Spleen (tissue), 11 donors: ENCODE measurements at regions not wholly inside any gene's neighbourhood (a gene's known extent, or its start where the extent isn't known, plus 50 kb on each side); places are given as distances from the start of the nearest gene placed in this dataset.

Source experiments
- DNase-seq: peaks from one replicate; pipeline ENCODE4 v3.0.0-alpha.2; 2020
- H3K27ac ChIP-seq, 8 donors: fragments of 200-600 bp; sonication (generic) in 7 of 8; 1 replicate in 4 of 8; 2 replicates in 4 of 8; pipeline versions ENCODE4 v1.5.0 to v1.8.0; 2016 to 2021; ENCODE audit warnings: inconsistent platforms in 4 of 8, mild to moderate bottlenecking in 4 of 8, moderate library complexity in 1 of 8
- H3K27me3 ChIP-seq, 7 donors: fragments of 200-600 bp; sonication (generic) in 6 of 7; replicated peaks in 1 of 7; 1 replicate in 4 of 7; 2 replicates in 3 of 7; pipeline versions ENCODE4 v1.5.0 to v1.8.0; 2016 to 2021; ENCODE audit warnings: inconsistent platforms in 3 of 7, mild to moderate bottlenecking in 1 of 7
- H3K36me3 ChIP-seq, 6 donors: fragments of 200-600 bp; sonication (generic) in 5 of 6; 1 replicate in 4 of 6; 2 replicates in 2 of 6; pipeline versions ENCODE4 v1.5.0 to v1.8.0; 2016 to 2021; ENCODE audit warnings: inconsistent platforms in 2 of 6
- H3K4me1 ChIP-seq, 6 donors: fragments of 200-600 bp; sonication (generic) in 5 of 6; 1 replicate in 3 of 6; 2 replicates in 3 of 6; pipeline versions ENCODE4 v1.5.0 to v1.8.0; 2016 to 2021; ENCODE audit warnings: inconsistent platforms in 3 of 6
- H3K4me3 ChIP-seq, 8 donors: fragments of 200-600 bp; sonication (generic) in 7 of 8; 1 replicate in 4 of 8; 2 replicates in 4 of 8; pipeline versions ENCODE4 v1.5.0 to v1.8.0; 2016 to 2021; ENCODE audit warnings: inconsistent platforms in 4 of 8, mild to moderate bottlenecking in 4 of 8, moderate library complexity in 2 of 8
- H3K9me3 ChIP-seq, 8 donors: fragments of 200-600 bp; sonication (generic) in 7 of 8; 1 replicate in 4 of 8; 2 replicates in 4 of 8; pipeline versions ENCODE4 v1.5.0 to v1.8.0; 2016 to 2021; ENCODE audit warnings: inconsistent platforms in 4 of 8
- POLR2A ChIP-seq, 3 donors: fragments of 450-650 bp; IDR thresholded peaks; one replicate each; pipeline ENCODE4 v1.5.1; 2017; ENCODE audit warnings: antibody characterized with exemption in 3 of 3, mild to moderate bottlenecking in 1 of 3
- POLR2AphosphoS5 ChIP-seq, 3 donors: sonication (generic); formaldehyde crosslinking; IDR thresholded peaks; one replicate each; pipeline ENCODE4 v1.5.1; 2017; ENCODE audit warnings: antibody characterized with exemption in 3 of 3
- WGBS, 5 donors: extraction: QIAGEN DNeasy Blood & Tissue Kit in 3 of 5; methylation state at CpG; one replicate each; pipeline versions ENCODE4 v1.1.5 to v1.1.7; 2013 to 2018; 5-methylcytosine and 5-hydroxymethylcytosine counted together
- intact Hi-C: fragments of 100-400 bp; cut with DNase I; formaldehyde crosslinking; loops from one replicate; pipeline ENCODE4 v1.15.0; 2023; ENCODE audit warnings: low total_unique reads
- TF ChIP-seq, protein P1 (sequence below), 11 experiments: fragments of 200-600 bp in 7 of 11; fragments of 450-650 bp in 4 of 11; sonication (generic) in 4 of 11; IDR thresholded peaks in 8 of 11; conservative IDR thresholded peaks in 3 of 11; 1 replicate in 7 of 11; 2 replicates in 4 of 11; pipeline versions ENCODE4 v1.4.0 to v1.8.0; 2016 to 2021; ENCODE audit warnings: antibody characterized with exemption in 11 of 11, inconsistent platforms in 4 of 11, mild to moderate bottlenecking in 1 of 11
- donor health status: healthy with polysubstance abuse.
- donor health status: DM: no; HTN: no; CAD: no; lungs with moderate emphysema.
- donor health status: DM: no; HTN: no; CAD: no.
- donor health status: Bipolar disorder and iron deficiency.
- donor health status: healthy.
- donor health status: DM: no; HTN: no; CAD: no.
- donor health status: DM: yes; HTN: yes; CAD: no.

DNA sequence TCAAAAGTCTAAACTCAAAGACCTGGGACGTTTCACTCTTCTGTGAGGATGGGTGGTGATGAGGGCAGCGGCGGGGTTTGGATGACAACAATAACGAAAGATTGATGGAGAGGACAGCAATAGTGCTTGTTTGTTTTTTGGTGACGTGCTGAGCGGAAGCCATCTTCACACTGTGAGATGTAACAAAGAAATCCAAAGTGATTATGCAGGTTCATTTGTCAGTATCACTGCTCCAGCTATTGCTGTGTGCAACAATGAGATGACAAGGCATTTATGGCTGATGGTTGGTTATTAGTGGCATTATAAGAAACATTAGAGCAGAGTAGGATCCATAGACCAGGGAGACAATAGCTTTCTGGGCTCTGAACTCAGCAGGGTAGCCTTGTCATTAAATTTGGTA, 306.7 kb downstream of the RNF144B start:
- H3K27me3 ChIP-seq, result no peaks in the 10 kb centered on the region
- no peaks in the 10 kb centered on the region for H3K36me3 ChIP-seq
- no peak for DNase-seq
- H3K27ac ChIP-seq, result no peak overlapping the region
- H3K9me3 ChIP-seq, result no peaks in the 10 kb centered on the region
- no peaks in the 10 kb centered on the region for H3K4me1 ChIP-seq
- no peak for TF ChIP-seq POLR2A (IDR thresholded peaks at IDR 0.05)
- TF ChIP-seq POLR2AphosphoS5 (IDR thresholded peaks at IDR 0.05), result no peak
- TF ChIP-seq, protein P1, sequence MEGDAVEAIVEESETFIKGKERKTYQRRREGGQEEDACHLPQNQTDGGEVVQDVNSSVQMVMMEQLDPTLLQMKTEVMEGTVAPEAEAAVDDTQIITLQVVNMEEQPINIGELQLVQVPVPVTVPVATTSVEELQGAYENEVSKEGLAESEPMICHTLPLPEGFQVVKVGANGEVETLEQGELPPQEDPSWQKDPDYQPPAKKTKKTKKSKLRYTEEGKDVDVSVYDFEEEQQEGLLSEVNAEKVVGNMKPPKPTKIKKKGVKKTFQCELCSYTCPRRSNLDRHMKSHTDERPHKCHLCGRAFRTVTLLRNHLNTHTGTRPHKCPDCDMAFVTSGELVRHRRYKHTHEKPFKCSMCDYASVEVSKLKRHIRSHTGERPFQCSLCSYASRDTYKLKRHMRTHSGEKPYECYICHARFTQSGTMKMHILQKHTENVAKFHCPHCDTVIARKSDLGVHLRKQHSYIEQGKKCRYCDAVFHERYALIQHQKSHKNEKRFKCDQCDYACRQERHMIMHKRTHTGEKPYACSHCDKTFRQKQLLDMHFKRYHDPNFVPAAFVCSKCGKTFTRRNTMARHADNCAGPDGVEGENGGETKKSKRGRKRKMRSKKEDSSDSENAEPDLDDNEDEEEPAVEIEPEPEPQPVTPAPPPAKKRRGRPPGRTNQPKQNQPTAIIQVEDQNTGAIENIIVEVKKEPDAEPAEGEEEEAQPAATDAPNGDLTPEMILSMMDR (IDR thresholded peaks at IDR 0.05 in 8 of 11, conservative IDR thresholded peaks at IDR 0.05 in 3 of 11), result no peak
- WGBS, 5 donors, result 66 to 80% (median 72%) methylated on average over 6 of the region's 6 CpGs
- H3K4me3 ChIP-seq, result no peak overlapping the region
- intact Hi-C loops, result no loop called here

GRCh38 chr6:18703546-18703945, 316.4 kb downstream of the RNF144B start:
- H3K4me3 ChIP-seq, result no peak overlapping the region

GRCh38 chr6:18707714-18708439, 320.7 kb downstream of the RNF144B start:
- WGBS, 5 donors, result 74 to 83% (median 77%) methylated on average over 6 of the region's 6 CpGs
- intact Hi-C loops, result no loop called here
- no peak overlapping the region for H3K4me3 ChIP-seq
- no peaks in the 10 kb centered on the region for H3K27me3 ChIP-seq
- H3K36me3 ChIP-seq, result no peaks in the 10 kb centered on the region
- peaks cover 0 to 1% (median 0%) of the 10 kb centered on the region in 8 donors for H3K9me3 ChIP-seq
- no peaks in the 10 kb centered on the region for H3K4me1 ChIP-seq
- no peak overlapping the region for H3K27ac ChIP-seq
- TF ChIP-seq POLR2AphosphoS5 (IDR thresholded peaks at IDR 0.05) (no peak), POLR2A (IDR thresholded peaks at IDR 0.05) (no peak)
- TF ChIP-seq, protein P1 (IDR thresholded peaks at IDR 0.05 in 8 of 11, conservative IDR thresholded peaks at IDR 0.05 in 3 of 11), result no peak
- no peak for DNase-seq

More at GRCh38 chr6:18703546-18703945, 316.4 kb downstream of the RNF144B start:
- TF ChIP-seq, protein P1 (IDR thresholded peaks at IDR 0.05 in 8 of 11, conservative IDR thresholded peaks at IDR 0.05 in 3 of 11), result no peak
- TF ChIP-seq POLR2AphosphoS5 (IDR thresholded peaks at IDR 0.05) (no peak), POLR2A (IDR thresholded peaks at IDR 0.05) (no peak)
- Histone ChIP-seq H3K36me3 (no peaks in the 10 kb centered on the region), H3K27ac (no peak overlapping the region), H3K4me1 (no peaks in the 10 kb centered on the region), H3K27me3 (no peaks in the 10 kb centered on the region), H3K9me3 (peaks cover 0 to 4% (median 0%) of the 10 kb centered on the region in 8 donors)
- DNase-seq, result no peak
- 65 to 78% (median 70%) methylated on average over 2 to 3 of the region's 3 CpGs for WGBS, 5 donors
- intact Hi-C loops, result no loop called here

GRCh38 chr6:18712595-18712994, 325.4 kb downstream of the RNF144B start:
- DNase-seq, result no peak
- no peaks in the 10 kb centered on the region for H3K36me3 ChIP-seq
- no peaks in the 10 kb centered on the region for H3K4me1 ChIP-seq
- peaks cover 0 to 8% (median 0%) of the 10 kb centered on the region in 8 donors for H3K9me3 ChIP-seq
- no peak overlapping the region for H3K4me3 ChIP-seq
- TF ChIP-seq, protein P1 (IDR thresholded peaks at IDR 0.05 in 8 of 11, conservative IDR thresholded peaks at IDR 0.05 in 3 of 11), result no peak
- TF ChIP-seq POLR2AphosphoS5 (IDR thresholded peaks at IDR 0.05), result no peak
- TF ChIP-seq POLR2A (IDR thresholded peaks at IDR 0.05), result no peak
- no peaks in the 10 kb centered on the region for H3K27me3 ChIP-seq
- no peak overlapping the region for H3K27ac ChIP-seq
- intact Hi-C loops, result no loop called here
- WGBS, 5 donors, result 49 to 63% (median 51%) methylated on average over 4 of the region's 4 CpGs
